Epithelial cell of proximal tubule (primary cell): ENCODE measurements at regions not wholly inside any gene's neighbourhood (a gene's known extent, or its start where the extent isn't known, plus 50 kb on each side); places are given as distances from the start of the nearest gene placed in this dataset.

Experiments used
- DNase-seq: peaks from one replicate; pipeline ENCODE4 v3.0.0-alpha.2; 2011; ENCODE audit warnings: low read depth
- H3K4me3 ChIP-seq: 2 replicates; pipeline ENCODE4 v1.5.1; 2011; ENCODE audit warnings: low read depth, mild to moderate bottlenecking, low read length
- CTCF ChIP-seq: conservative IDR thresholded peaks from 2 replicates; pipeline ENCODE4 v1.5.1; 2012; ENCODE audit warnings: low read depth, mild to moderate bottlenecking, low read length

DNA sequence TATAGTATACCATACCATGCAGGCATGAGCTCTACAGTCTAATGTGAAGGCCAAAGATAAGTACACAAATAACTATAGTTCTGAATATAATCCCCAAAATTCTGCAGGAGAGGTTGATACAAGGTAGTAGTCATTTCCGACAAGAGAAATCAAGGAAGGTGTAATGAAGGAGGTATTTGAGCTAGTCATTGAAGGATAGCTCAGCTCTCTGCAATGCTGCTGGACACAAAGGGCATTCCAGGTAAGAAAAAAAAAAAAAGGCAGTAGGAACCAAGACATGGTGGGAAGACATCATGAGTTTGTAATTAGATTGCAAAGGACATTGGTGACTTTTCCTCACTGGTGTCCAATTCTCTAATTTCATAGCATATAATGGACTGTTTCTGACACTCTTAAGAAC is 285.3 kb downstream of the AHR start:
- H3K4me3 ChIP-seq = no peak overlapping the region
- DNase-seq = no peak
- TF ChIP-seq CTCF = no peak

DNA sequence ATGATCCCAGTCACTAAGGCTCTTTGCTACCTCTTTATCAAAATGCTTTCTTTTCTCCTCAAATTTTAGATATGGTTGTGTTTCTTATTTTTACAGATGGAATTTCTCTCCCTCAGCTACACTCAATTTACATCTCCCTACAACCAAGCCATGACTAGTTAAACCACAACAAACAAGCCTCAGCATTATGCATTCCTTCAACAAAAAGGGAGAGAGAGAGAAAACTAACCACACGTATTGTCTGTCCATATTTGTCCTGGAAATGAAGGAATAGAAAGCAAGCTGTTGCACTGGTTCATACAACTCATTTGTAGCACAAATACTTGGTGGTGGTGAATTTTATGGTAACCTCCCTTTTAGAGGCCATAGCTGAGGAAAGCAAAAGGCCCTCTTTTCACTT is 286.4 kb downstream of the AHR start:
- TF ChIP-seq CTCF = no peak
- DNase-seq = no peak
- no peak overlapping the region for H3K4me3 ChIP-seq

DNA sequence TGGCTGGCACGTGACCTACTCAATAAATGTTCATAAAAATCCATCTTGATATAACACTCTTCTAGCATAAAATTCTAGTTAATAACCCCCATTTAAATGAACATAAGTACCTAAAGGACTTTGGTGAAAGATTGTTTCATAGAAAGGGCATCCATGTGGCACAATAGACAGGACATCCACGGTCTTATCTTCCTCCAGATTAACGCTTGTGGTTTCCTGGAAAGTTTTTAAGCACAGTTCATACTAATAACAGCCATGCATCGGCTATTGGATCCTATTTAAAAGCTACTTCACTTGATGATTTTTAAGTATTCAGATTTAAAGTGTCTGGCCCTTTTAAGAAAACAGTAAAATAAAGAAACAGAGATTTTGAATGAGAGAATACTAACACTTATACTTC is 288.3 kb downstream of the AHR start:
- no peak overlapping the region for H3K4me3 ChIP-seq
- DNase-seq = no peak
- TF ChIP-seq CTCF = no peak

- TF ChIP-seq CTCF = no peak
- no peak overlapping the region for H3K4me3 ChIP-seq
- DNase-seq = no peak
Observed at GRCh38 chr7:17588730-17589129, 290.3 kb downstream of the AHR start.

GRCh38 chr7:17589671-17590070 is 291.2 kb downstream of the AHR start:
- H3K4me3 ChIP-seq = no peak overlapping the region
- no peak for TF ChIP-seq CTCF
- DNase-seq = no peak

GRCh38 chr7:17590221-17590620 is 291.8 kb downstream of the AHR start:
- no peak overlapping the region for H3K4me3 ChIP-seq
- no peak for DNase-seq
- no peak for TF ChIP-seq CTCF

- TF ChIP-seq CTCF = no peak
- no peak for DNase-seq
Observed at GRCh38 chr7:17593819-17594419, 295.5 kb downstream of the AHR start.

More at GRCh38 chr7:17593819-17594419, 295.5 kb downstream of the AHR start:
- H3K4me3 ChIP-seq = no peak overlapping the region
